Keratinocyte (primary cell): ENCODE measurements at regions not wholly inside any gene's neighbourhood (a gene's known extent, or its start where the extent isn't known, plus 50 kb on each side); places are given as distances from the start of the nearest gene placed in this dataset.

Experiments used
- DNase-seq: peaks from one replicate; pipeline ENCODE4 v3.0.0-alpha.2; 2011; ENCODE audit warnings: low read depth, missing footprints, low spot score
- FAIRE-seq: peaks from 2 replicates; lab custom pipeline; 2011; peaks lifted over from hg19 to GRCh38; lab: Jason Lieb, UNC
- H2AFZ ChIP-seq: 2 replicates; pipeline ENCODE4 v1.6.0; 2012; ENCODE audit warnings: low read length, control low read depth, inconsistent platforms; ENCODE audit not compliant: control insufficient read depth
- H3K27ac ChIP-seq: 2 replicates; pipeline ENCODE4 v1.5.1; 2011; ENCODE audit warnings: low read length; ENCODE audit not compliant: control insufficient read depth, insufficient read depth
- H3K27me3 ChIP-seq: 3 replicates; pipeline ENCODE4 v1.6.0; 2011; ENCODE audit warnings: low read length; ENCODE audit not compliant: control insufficient read depth, insufficient read depth; ENCODE audit errors: extremely low read depth
- H3K36me3 ChIP-seq, 2 experiments: 2 replicates in 1 of 2; 3 replicates in 1 of 2; pipeline ENCODE4 v1.5.1; 2011; ENCODE audit warnings: low read length in 2 of 2, mild to moderate bottlenecking in 1 of 2; ENCODE audit not compliant: control insufficient read depth in 2 of 2, insufficient read depth in 2 of 2; ENCODE audit errors: extremely low read depth in 1 of 2
- H3K4me1 ChIP-seq: 3 replicates; pipeline ENCODE4 v1.5.1; 2011; ENCODE audit warnings: low read length; ENCODE audit not compliant: control insufficient read depth, insufficient read depth; ENCODE audit errors: extremely low read depth
- H3K4me2 ChIP-seq: 3 replicates; pipeline ENCODE4 v1.6.0; 2011; ENCODE audit warnings: low read depth, low read length; ENCODE audit not compliant: control insufficient read depth, insufficient read depth; ENCODE audit errors: extremely low read depth
- H3K4me3 ChIP-seq, 3 experiments: fragments of 200-600 bp in 1 of 3; sonication (generic) in 1 of 3; 2 replicates in 2 of 3; 3 replicates in 1 of 3; pipeline ENCODE4 v1.5.1; 2011 to 2016; ENCODE audit warnings: low read length in 3 of 3, mild to moderate bottlenecking in 3 of 3, control low read depth in 2 of 3, inconsistent platforms in 1 of 3, low read depth in 1 of 3, mixed read lengths in 1 of 3, mixed run types in 1 of 3, moderate library complexity in 1 of 3; ENCODE audit not compliant: control insufficient read depth in 2 of 3, insufficient read depth in 2 of 3; ENCODE audit errors: extremely low read depth in 1 of 3
- H3K79me2 ChIP-seq: 2 replicates; pipeline ENCODE4 v1.6.0; 2012; ENCODE audit warnings: low read length; ENCODE audit not compliant: control insufficient read depth, insufficient read depth
- H3K9ac ChIP-seq: 3 replicates; pipeline ENCODE4 v1.6.0; 2011; ENCODE audit warnings: low read length; ENCODE audit not compliant: control insufficient read depth, insufficient read depth; ENCODE audit errors: extremely low read depth
- H3K9me1 ChIP-seq: 3 replicates; pipeline ENCODE4 v1.6.0; 2011; ENCODE audit warnings: low read length; ENCODE audit not compliant: control insufficient read depth, insufficient read depth; ENCODE audit errors: extremely low read depth
- H3K9me3 ChIP-seq: 2 replicates; pipeline ENCODE4 v1.5.1; 2012; ENCODE audit warnings: low read depth, low read length; ENCODE audit not compliant: control insufficient read depth
- H4K20me1 ChIP-seq: 3 replicates; pipeline ENCODE4 v1.6.0; 2011; ENCODE audit warnings: low read length; ENCODE audit not compliant: control insufficient read depth, insufficient read depth; ENCODE audit errors: extremely low read depth
- CTCF ChIP-seq, 3 experiments: IDR thresholded peaks in 1 of 3; conservative IDR thresholded peaks in 1 of 3; optimal IDR thresholded peaks in 1 of 3; 2 replicates in 2 of 3; 3 replicates in 1 of 3; pipeline versions ENCODE3 to v1.5.1; 2011; ENCODE audit warnings: low read length in 3 of 3, mild to moderate bottlenecking in 3 of 3, moderate library complexity in 2 of 3, control low read depth in 1 of 3, inconsistent platforms in 1 of 3; ENCODE audit not compliant: insufficient read depth in 2 of 3; ENCODE audit errors: extremely low read depth in 1 of 3
- EZH2 ChIP-seq: IDR thresholded peaks from one replicate; pipeline ENCODE4 v1.6.1; 2012; ENCODE audit warnings: inconsistent platforms, mild to moderate bottlenecking, low read length, moderate library complexity
- dilution Hi-C: fragments of 300-500 bp; cut with MboI; formaldehyde crosslinking; loops from one replicate; pipeline ENCODE4 v1.7.0; 2020; ENCODE audit warnings: low sequenced_read_pairs; ENCODE audit not compliant: extremely low pct_ligation_motif_present

- Histone ChIP-seq H3K4me3 (peak overlapping the region in 1 of 3 experiments; percentile 48), H3K9me3 (no peaks in the 10 kb centered on the region), H3K4me1 (peaks cover 7% of the 10 kb centered on the region), H3K9me1 (no peaks in the 10 kb centered on the region), H3K9ac (no peak overlapping the region), H3K36me3 (no peaks in the 10 kb centered on the region), H3K79me2 (no peaks in the 10 kb centered on the region), H3K27ac (peak overlapping the region; percentile 25), H4K20me1 (no peaks in the 10 kb centered on the region), H2AFZ (peak overlapping the region; percentile 8), H3K4me2 (peak overlapping the region; percentile 54), H3K27me3 (no peaks in the 10 kb centered on the region)
- TF ChIP-seq CTCF (optimal IDR thresholded peaks at IDR 0.05 in 1 of 3, IDR thresholded peaks at IDR 0.05 in 1 of 3, conservative IDR thresholded peaks at IDR 0.05 in 1 of 3; ENCODE audit: extremely low read depth in 1 of 3, insufficient read depth in 2 of 3, low read length in 3 of 3) (no peak), EZH2 (no peak)
- dilution Hi-C loops = no loop called here
- DNase-seq (no peak), FAIRE-seq (no peak)
Observed at GRCh38 chr6:112910256-112910655, 563.1 kb downstream of the RFPL4B start.

- no peaks in the 10 kb centered on the region for H3K79me2 ChIP-seq
- dilution Hi-C loops = no loop called here
- H2AFZ ChIP-seq = no peak overlapping the region
- H3K36me3 ChIP-seq = no peaks in the 10 kb centered on the region
- H3K9me1 ChIP-seq = no peaks in the 10 kb centered on the region
- no peak for TF ChIP-seq EZH2
- no peak for TF ChIP-seq CTCF (optimal IDR thresholded peaks at IDR 0.05 in 1 of 3, IDR thresholded peaks at IDR 0.05 in 1 of 3, conservative IDR thresholded peaks at IDR 0.05 in 1 of 3; ENCODE audit: extremely low read depth in 1 of 3, insufficient read depth in 2 of 3, low read length in 3 of 3)
- H3K27ac ChIP-seq = no peak overlapping the region
- peaks cover 7% of the 10 kb centered on the region for H3K4me1 ChIP-seq
- H3K9me3 ChIP-seq = no peaks in the 10 kb centered on the region
- FAIRE-seq = no peak
- H3K4me3 ChIP-seq = no peak overlapping the region
- no peak for DNase-seq
- H3K27me3 ChIP-seq = no peaks in the 10 kb centered on the region
- no peak overlapping the region for H3K4me2 ChIP-seq
- H3K9ac ChIP-seq = no peak overlapping the region
- no peaks in the 10 kb centered on the region for H4K20me1 ChIP-seq
Observed at GRCh38 chr6:112911959-112912358, 564.8 kb downstream of the RFPL4B start.
